ENCODE measurements at regions not wholly inside any gene's neighbourhood (a gene's known extent, or its start where the extent isn't known, plus 50 kb on each side); places are given as distances from the start of the nearest gene placed in this dataset.
"Not testable (repeated sequence)": the region's sequence is repeated elsewhere in the genome, so short reads cannot be mapped to it uniquely, and the experiment has no call there.

DNA sequence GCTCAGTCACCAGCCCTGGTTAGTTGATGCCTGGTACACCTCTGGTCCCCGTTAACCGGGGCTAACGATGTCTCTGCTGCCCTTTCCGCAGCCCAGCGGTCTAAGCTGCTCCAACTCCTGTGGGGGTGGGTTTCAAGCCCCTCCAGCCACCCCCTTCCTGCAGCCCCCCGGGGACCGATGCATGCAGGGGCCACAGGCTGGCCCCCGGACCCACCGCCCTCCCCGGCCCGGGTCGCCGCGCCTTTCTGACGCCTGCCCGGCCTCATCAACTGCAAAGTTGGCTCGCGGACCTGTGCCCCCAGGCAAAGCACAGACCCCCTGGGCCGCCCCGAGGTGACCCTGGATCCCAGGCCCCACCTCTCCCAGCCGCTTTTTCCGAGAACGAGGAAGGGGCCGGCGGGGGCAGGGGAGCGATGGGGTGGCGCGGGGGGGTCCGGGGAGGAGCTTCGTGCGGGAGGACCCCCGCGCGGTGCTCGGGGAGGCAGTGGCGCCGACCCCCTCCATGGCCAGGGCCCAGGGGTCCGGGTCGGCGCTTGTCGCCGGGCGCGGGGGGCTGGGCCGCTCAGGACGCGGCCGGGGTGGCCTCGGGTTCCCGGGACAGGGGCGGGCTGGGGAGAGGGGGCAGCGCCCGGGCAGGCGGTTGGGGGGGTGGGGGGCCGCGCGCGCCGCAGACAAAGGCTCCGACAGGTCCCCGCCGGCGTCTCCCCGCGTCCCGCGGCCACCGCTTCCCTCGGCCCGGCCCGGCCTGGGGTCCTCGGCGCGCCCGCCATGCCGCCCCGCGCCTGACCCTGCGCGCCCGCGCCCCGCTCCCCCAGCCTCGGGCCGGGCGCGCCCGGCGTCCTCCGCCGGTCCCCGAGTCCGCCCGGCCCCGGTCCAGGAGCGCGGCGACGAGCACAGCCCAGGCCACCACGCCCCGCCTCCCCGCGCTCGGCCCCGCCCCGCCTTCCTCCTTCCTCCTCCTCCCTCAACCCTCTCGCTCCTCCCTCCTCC is 183.6 kb downstream of the ZNF479 start:
- TF ChIP-seq POLR2A (IDR thresholded peaks at IDR 0.05): not testable (repeated sequence)
- TF ChIP-seq, protein P1, sequence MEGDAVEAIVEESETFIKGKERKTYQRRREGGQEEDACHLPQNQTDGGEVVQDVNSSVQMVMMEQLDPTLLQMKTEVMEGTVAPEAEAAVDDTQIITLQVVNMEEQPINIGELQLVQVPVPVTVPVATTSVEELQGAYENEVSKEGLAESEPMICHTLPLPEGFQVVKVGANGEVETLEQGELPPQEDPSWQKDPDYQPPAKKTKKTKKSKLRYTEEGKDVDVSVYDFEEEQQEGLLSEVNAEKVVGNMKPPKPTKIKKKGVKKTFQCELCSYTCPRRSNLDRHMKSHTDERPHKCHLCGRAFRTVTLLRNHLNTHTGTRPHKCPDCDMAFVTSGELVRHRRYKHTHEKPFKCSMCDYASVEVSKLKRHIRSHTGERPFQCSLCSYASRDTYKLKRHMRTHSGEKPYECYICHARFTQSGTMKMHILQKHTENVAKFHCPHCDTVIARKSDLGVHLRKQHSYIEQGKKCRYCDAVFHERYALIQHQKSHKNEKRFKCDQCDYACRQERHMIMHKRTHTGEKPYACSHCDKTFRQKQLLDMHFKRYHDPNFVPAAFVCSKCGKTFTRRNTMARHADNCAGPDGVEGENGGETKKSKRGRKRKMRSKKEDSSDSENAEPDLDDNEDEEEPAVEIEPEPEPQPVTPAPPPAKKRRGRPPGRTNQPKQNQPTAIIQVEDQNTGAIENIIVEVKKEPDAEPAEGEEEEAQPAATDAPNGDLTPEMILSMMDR (IDR thresholded peaks at IDR 0.05): not testable (repeated sequence)

Data from upper lobe of left lung (tissue), 4 donors.